Panc1 (cell line): ENCODE measurements at regions not wholly inside any gene's neighbourhood (a gene's known extent, or its start where the extent isn't known, plus 50 kb on each side); places are given as distances from the start of the nearest gene placed in this dataset.

Experiments used
- SIN3A ChIP-seq: IDR thresholded peaks from 2 replicates; pipeline ENCODE4 v1.6.1; 2012; ENCODE audit warnings: low read depth, mild to moderate bottlenecking, low read length, moderate library complexity, borderline replicate concordance; ENCODE audit not compliant: insufficient read depth
- TF ChIP-seq, protein P1 (sequence below): fragments of 450-650 bp; IDR thresholded peaks from 2 replicates; pipeline ENCODE4 v1.5.1; 2017; ENCODE audit warnings: mild to moderate bottlenecking
- TF ChIP-seq, protein P2 (sequence below), 2 experiments: IDR thresholded peaks; 2 replicates each; pipeline ENCODE4 v1.6.1; 2011 to 2012; ENCODE audit warnings: low read depth in 2 of 2, control low read depth in 1 of 2, low read length in 1 of 2, mild to moderate bottlenecking in 1 of 2, moderate library complexity in 1 of 2; ENCODE audit not compliant: insufficient read depth in 1 of 2

DNA sequence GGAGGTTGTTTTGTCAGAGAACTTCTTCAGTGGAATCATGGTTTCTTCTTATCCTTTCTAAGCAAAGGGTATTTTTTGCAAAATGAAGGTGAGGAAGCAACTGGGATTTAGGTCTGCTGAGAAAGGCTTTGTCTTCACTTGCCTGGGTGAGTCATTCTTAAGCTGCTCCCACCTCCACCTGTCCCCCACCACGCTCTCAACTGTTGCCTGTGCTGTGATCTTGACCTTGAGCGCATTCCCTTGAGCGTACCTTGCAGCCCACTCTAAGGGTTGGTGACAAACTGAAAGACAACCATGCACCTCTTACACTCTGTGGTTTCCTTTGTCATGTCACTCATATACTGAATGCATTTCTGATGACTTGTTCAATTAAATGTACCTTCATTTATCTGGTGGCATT, 641.1 kb downstream of the RNF144B start:
- TF ChIP-seq, protein P1, sequence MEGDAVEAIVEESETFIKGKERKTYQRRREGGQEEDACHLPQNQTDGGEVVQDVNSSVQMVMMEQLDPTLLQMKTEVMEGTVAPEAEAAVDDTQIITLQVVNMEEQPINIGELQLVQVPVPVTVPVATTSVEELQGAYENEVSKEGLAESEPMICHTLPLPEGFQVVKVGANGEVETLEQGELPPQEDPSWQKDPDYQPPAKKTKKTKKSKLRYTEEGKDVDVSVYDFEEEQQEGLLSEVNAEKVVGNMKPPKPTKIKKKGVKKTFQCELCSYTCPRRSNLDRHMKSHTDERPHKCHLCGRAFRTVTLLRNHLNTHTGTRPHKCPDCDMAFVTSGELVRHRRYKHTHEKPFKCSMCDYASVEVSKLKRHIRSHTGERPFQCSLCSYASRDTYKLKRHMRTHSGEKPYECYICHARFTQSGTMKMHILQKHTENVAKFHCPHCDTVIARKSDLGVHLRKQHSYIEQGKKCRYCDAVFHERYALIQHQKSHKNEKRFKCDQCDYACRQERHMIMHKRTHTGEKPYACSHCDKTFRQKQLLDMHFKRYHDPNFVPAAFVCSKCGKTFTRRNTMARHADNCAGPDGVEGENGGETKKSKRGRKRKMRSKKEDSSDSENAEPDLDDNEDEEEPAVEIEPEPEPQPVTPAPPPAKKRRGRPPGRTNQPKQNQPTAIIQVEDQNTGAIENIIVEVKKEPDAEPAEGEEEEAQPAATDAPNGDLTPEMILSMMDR, result no peak
- TF ChIP-seq, protein P2, sequence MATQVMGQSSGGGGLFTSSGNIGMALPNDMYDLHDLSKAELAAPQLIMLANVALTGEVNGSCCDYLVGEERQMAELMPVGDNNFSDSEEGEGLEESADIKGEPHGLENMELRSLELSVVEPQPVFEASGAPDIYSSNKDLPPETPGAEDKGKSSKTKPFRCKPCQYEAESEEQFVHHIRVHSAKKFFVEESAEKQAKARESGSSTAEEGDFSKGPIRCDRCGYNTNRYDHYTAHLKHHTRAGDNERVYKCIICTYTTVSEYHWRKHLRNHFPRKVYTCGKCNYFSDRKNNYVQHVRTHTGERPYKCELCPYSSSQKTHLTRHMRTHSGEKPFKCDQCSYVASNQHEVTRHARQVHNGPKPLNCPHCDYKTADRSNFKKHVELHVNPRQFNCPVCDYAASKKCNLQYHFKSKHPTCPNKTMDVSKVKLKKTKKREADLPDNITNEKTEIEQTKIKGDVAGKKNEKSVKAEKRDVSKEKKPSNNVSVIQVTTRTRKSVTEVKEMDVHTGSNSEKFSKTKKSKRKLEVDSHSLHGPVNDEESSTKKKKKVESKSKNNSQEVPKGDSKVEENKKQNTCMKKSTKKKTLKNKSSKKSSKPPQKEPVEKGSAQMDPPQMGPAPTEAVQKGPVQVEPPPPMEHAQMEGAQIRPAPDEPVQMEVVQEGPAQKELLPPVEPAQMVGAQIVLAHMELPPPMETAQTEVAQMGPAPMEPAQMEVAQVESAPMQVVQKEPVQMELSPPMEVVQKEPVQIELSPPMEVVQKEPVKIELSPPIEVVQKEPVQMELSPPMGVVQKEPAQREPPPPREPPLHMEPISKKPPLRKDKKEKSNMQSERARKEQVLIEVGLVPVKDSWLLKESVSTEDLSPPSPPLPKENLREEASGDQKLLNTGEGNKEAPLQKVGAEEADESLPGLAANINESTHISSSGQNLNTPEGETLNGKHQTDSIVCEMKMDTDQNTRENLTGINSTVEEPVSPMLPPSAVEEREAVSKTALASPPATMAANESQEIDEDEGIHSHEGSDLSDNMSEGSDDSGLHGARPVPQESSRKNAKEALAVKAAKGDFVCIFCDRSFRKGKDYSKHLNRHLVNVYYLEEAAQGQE (IDR thresholded peaks at IDR 0.05; ENCODE audit: insufficient read depth in 1 of 2, low read depth in 2 of 2, low read length in 1 of 2), result no peak
- TF ChIP-seq SIN3A, result no peak
